Epithelial cell of proximal tubule (primary cell): ENCODE measurements at regions not wholly inside any gene's neighbourhood (a gene's known extent, or its start where the extent isn't known, plus 50 kb on each side); places are given as distances from the start of the nearest gene placed in this dataset.

ENCODE experiments used
- DNase-seq: peaks from one replicate; pipeline ENCODE4 v3.0.0-alpha.2; 2011; ENCODE audit warnings: low read depth
- H3K4me3 ChIP-seq: 2 replicates; pipeline ENCODE4 v1.5.1; 2011; ENCODE audit warnings: low read depth, mild to moderate bottlenecking, low read length
- CTCF ChIP-seq: conservative IDR thresholded peaks from 2 replicates; pipeline ENCODE4 v1.5.1; 2012; ENCODE audit warnings: low read depth, mild to moderate bottlenecking, low read length

- no peak for TF ChIP-seq CTCF
- H3K4me3 ChIP-seq, result no peak overlapping the region
- peak; percentile 19 for DNase-seq
These were observed 213.8 kb downstream of the SIPA1L2 start for GRCh38 chr1:232416026-232416568.

- peak; percentile 16 for DNase-seq
- H3K4me3 ChIP-seq, result peak overlapping the region; percentile 18
These were observed 214.5 kb downstream of the SIPA1L2 start for GRCh38 chr1:232415481-232415880.

- H3K4me3 ChIP-seq, result no peak overlapping the region
- no peak for DNase-seq
- TF ChIP-seq CTCF, result no peak
These were observed 215.8 kb downstream of the SIPA1L2 start for GRCh38 chr1:232414100-232414499.

- no peak overlapping the region for H3K4me3 ChIP-seq
- no peak for TF ChIP-seq CTCF
- no peak for DNase-seq
These were observed 216.3 kb downstream of the SIPA1L2 start for GRCh38 chr1:232413674-232414073.

- no peak for DNase-seq
- no peak for TF ChIP-seq CTCF
- H3K4me3 ChIP-seq, result no peak overlapping the region
These were observed 220.3 kb downstream of the SIPA1L2 start for GRCh38 chr1:232409584-232409983.

DNA sequence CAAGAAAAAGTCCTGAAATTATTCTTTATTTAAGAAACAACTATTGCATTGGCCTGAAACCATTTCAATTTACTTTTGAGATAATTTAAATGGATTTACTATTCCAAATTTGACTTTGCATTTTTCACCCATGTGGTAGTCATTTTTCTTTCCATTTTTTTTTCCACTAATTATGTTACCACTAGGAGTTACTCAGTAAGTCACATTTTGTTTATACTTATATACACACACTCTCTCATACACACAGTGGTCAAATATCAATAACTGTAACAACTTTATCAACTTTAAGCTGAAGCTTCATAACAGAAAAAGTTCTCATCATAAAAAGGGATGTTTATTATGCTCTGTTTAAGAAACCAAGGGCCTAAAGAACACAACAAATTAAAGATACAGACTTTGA is 222.8 kb downstream of the SIPA1L2 start:
- DNase-seq, result no peak
- TF ChIP-seq CTCF, result no peak
- no peak overlapping the region for H3K4me3 ChIP-seq

DNA sequence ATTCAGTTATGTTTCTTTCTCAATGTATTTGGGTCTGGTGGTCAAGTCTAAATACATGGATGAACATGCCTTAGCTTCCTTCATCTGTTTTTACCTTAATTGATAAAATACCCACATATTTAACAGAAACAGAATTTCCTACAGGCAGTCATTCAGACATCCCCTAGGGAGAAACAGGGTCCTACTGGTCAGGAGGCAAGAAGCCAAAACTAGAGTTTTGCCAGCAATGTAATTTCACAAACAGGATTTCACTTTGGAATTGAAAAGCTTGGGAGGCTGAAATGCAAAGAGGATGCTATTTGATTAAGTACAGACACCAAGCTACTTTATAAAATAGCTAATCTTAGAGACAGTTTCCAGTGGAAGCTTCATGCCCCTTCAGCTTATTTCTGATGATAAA is 224.2 kb downstream of the SIPA1L2 start:
- H3K4me3 ChIP-seq, result no peak overlapping the region
- TF ChIP-seq CTCF, result no peak
- no peak for DNase-seq
